ENCODE measurements at regions not wholly inside any gene's neighbourhood (a gene's known extent, or its start where the extent isn't known, plus 50 kb on each side); places are given as distances from the start of the nearest gene placed in this dataset.

DNA sequence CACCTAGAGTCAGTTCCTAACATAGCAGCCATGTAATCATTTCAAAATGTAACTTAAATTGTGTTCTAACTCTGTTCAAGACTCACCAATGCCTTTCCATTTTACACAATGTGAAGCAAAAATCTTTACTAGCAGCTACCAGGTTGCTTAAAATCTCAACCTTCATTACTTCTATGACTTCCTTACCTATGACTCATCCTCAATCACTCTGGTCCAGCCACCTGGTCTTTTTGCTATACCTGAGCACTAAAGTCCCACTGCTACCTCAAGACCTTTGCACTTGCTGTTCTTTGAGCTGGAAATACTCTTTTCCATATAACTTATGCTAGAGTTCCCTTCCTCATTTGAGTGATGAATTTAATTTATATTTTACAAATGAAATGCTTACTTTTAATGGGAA is 993.2 kb downstream of the NTRK3 start:
- TF ChIP-seq, protein P1, sequence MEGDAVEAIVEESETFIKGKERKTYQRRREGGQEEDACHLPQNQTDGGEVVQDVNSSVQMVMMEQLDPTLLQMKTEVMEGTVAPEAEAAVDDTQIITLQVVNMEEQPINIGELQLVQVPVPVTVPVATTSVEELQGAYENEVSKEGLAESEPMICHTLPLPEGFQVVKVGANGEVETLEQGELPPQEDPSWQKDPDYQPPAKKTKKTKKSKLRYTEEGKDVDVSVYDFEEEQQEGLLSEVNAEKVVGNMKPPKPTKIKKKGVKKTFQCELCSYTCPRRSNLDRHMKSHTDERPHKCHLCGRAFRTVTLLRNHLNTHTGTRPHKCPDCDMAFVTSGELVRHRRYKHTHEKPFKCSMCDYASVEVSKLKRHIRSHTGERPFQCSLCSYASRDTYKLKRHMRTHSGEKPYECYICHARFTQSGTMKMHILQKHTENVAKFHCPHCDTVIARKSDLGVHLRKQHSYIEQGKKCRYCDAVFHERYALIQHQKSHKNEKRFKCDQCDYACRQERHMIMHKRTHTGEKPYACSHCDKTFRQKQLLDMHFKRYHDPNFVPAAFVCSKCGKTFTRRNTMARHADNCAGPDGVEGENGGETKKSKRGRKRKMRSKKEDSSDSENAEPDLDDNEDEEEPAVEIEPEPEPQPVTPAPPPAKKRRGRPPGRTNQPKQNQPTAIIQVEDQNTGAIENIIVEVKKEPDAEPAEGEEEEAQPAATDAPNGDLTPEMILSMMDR (IDR thresholded peaks at IDR 0.05), result no peak
- no peak for TF ChIP-seq ZFX (IDR thresholded peaks at IDR 0.05; ENCODE audit: borderline replicate concordance)

Measured in 22Rv1 (cell line).